HCT116 (cell line): ENCODE measurements at regions not wholly inside any gene's neighbourhood (a gene's known extent, or its start where the extent isn't known, plus 50 kb on each side); places are given as distances from the start of the nearest gene placed in this dataset.

ENCODE experiments used
- ATAC-seq: fragments of 200-7000 bp; cut with Tn5 transposase; 2 replicates; pipeline ENCODE4 v1.9.1; 2020; ENCODE audit warnings: mild to moderate bottlenecking, moderate library complexity
- BruUV-seq: library from RNA; stranded (reverse); fragments of 400-500 nt; replicated peaks from 2 replicates; lab custom pipeline; 2021; lab: Mats Ljungman, UMichigan
- CTCF ChIA-PET: fragments of 300-600 bp; sonication (Branson Sonifier 250); formaldehyde crosslinking; loops from one replicate; lab custom pipeline; 2021; ENCODE audit warnings: antibody characterized with exemption; lab: Charles Lee
- POLR2A ChIA-PET: fragments of 300-600, 350-600 bp; sonication (Branson Sonifier 250); formaldehyde crosslinking; loops from one replicate; lab custom pipeline; 2021; ENCODE audit warnings: antibody characterized with exemption; lab: Charles Lee
- RAD21 ChIA-PET, 2 experiments: fragments of 300-600 bp; sonication (Branson Sonifier 250); formaldehyde crosslinking; loops; one replicate each; lab custom pipeline; 2023; ENCODE audit warnings: low total read pairs in 2 of 2; ENCODE audit not compliant: uncharacterized antibody in 2 of 2, unreplicated experiment in 2 of 2, low non-redundant PET in 1 of 2; lab: Charles Lee
- DNase-seq: peaks from one replicate; pipeline ENCODE4 v3.0.0-alpha.2; 2010; ENCODE audit warnings: low read depth, low spot score
- H2AFZ ChIP-seq: fragments of 200-600 bp; shearing (Covaris generic), sonication (generic); 2 replicates; pipeline ENCODE4 v1.6.1; 2017; ENCODE audit warnings: low read depth, mixed run types, mixed read lengths, antibody characterized with exemption, low read length; ENCODE audit not compliant: poor library complexity, severe bottlenecking
- H3K27ac ChIP-seq: 2 replicates; pipeline ENCODE4 v1.5.1; 2012; ENCODE audit warnings: low read depth, low read length
- H3K27me3 ChIP-seq: fragments of 200-600 bp; sonication (generic); 2 replicates; pipeline ENCODE4 v1.6.1; 2016; ENCODE audit warnings: mixed run types, low read length, mixed read lengths; ENCODE audit not compliant: insufficient read depth
- H3K36me3 ChIP-seq, 2 experiments: fragments of 200-500 bp in 1 of 2; fragments of 200-600 bp in 1 of 2; sonication (Bioruptor generic) in 1 of 2; sonication (generic) in 1 of 2; 2 replicates each; pipeline versions ENCODE4 v1.5.1 to v1.6.1; 2014 to 2016; ENCODE audit warnings: low read length in 2 of 2, inconsistent platforms in 1 of 2, mixed read lengths in 1 of 2, mixed run types in 1 of 2; ENCODE audit not compliant: insufficient read depth in 2 of 2, control insufficient read depth in 1 of 2
- H3K4me1 ChIP-seq, 2 experiments: fragments of 200-600 bp in 1 of 2; sonication (generic) in 1 of 2; 2 replicates each; pipeline versions ENCODE4 v1.5.1 to v1.6.1; 2012 to 2017; ENCODE audit warnings: low read length in 2 of 2, inconsistent platforms in 1 of 2, mild to moderate bottlenecking in 1 of 2, mixed read lengths in 1 of 2, mixed run types in 1 of 2, moderate library complexity in 1 of 2; ENCODE audit not compliant: insufficient read depth in 2 of 2, control insufficient read depth in 1 of 2
- H3K4me2 ChIP-seq: fragments of 200-600 bp; sonication (generic); 2 replicates; pipeline ENCODE4 v1.6.1; 2017; ENCODE audit warnings: mixed run types, low read length, mixed read lengths
- H3K4me3 ChIP-seq, 2 experiments: fragments of 200-600 bp in 1 of 2; sonication (generic) in 1 of 2; replicated peaks in 1 of 2; 2 replicates each; pipeline ENCODE4 v1.5.1; 2011 to 2016; ENCODE audit warnings: low read length in 2 of 2, control low read depth in 1 of 2, low read depth in 1 of 2, mild to moderate bottlenecking in 1 of 2, mixed read lengths in 1 of 2, mixed run types in 1 of 2
- H3K79me2 ChIP-seq: fragments of 200-600 bp; sonication (generic); 2 replicates; pipeline ENCODE4 v1.6.1; 2017; ENCODE audit warnings: mild to moderate bottlenecking, mixed run types, low read length, moderate library complexity, mixed read lengths; ENCODE audit not compliant: insufficient read depth
- H3K9ac ChIP-seq: fragments of 200-600 bp; sonication (generic); 2 replicates; pipeline ENCODE4 v1.6.1; 2016; ENCODE audit warnings: low read length, mixed read lengths
- H3K9me2 ChIP-seq: fragments of 200-600 bp; sonication (generic), shearing (Covaris generic); 2 replicates; pipeline ENCODE4 v1.6.1; 2017; ENCODE audit warnings: mixed run types, mild to moderate bottlenecking, moderate library complexity; ENCODE audit not compliant: insufficient read depth
- H3K9me3 ChIP-seq, 2 experiments: fragments of 200-500 bp in 1 of 2; fragments of 200-600 bp in 1 of 2; sonication (Bioruptor generic) in 1 of 2; sonication (generic) in 1 of 2; 2 replicates each; pipeline ENCODE4 v1.6.1; 2014 to 2017; ENCODE audit warnings: low read length in 2 of 2, mixed read lengths in 2 of 2, inconsistent platforms in 1 of 2, low read depth in 1 of 2, mild to moderate bottlenecking in 1 of 2, mixed run types in 1 of 2, moderate library complexity in 1 of 2; ENCODE audit not compliant: control insufficient read depth in 1 of 2, insufficient read depth in 1 of 2
- H4K20me1 ChIP-seq: fragments of 200-600 bp; sonication (generic), shearing (Covaris generic); 2 replicates; pipeline ENCODE4 v1.6.1; 2017; ENCODE audit warnings: mixed run types, mild to moderate bottlenecking, moderate library complexity; ENCODE audit not compliant: insufficient read depth
- EZH2 ChIP-seq: fragments of 200-600 bp; sonication (generic); IDR thresholded peaks from 2 replicates; pipeline ENCODE4 v1.6.1; 2017; ENCODE audit warnings: antibody characterized with exemption, mixed run types
- EZH2phosphoT487 ChIP-seq: fragments of 200-600 bp; IDR thresholded peaks from 2 replicates; pipeline ENCODE4 v1.6.1; 2018; ENCODE audit warnings: antibody characterized with exemption, borderline replicate concordance
- JUND ChIP-seq: IDR thresholded peaks from 2 replicates; pipeline ENCODE4 v1.6.1; 2012
- MAX ChIP-seq: IDR thresholded peaks from 2 replicates; pipeline ENCODE4 v1.6.1; 2012
- POLR2A ChIP-seq: IDR thresholded peaks from 2 replicates; pipeline ENCODE4 v1.7.0; 2011; ENCODE audit warnings: borderline replicate concordance; ENCODE audit not compliant: insufficient read depth, insufficient read length; ENCODE audit errors: extremely low read depth
- POLR2AphosphoS5 ChIP-seq: IDR thresholded peaks from 2 replicates; pipeline ENCODE4 v1.6.1; 2011; ENCODE audit warnings: mild to moderate bottlenecking, low read depth, low read length, moderate library complexity
- SIN3A ChIP-seq: IDR thresholded peaks from 2 replicates; pipeline ENCODE4 v1.6.1; 2012; ENCODE audit warnings: low read depth
- YY1 ChIP-seq: IDR thresholded peaks from 2 replicates; pipeline ENCODE4 v1.6.1; 2011; ENCODE audit warnings: low read length, low read depth, moderate library complexity, mild to moderate bottlenecking; ENCODE audit not compliant: insufficient replicate concordance; ENCODE audit errors: extremely low read depth
- ZBTB33 ChIP-seq: IDR thresholded peaks from 2 replicates; pipeline ENCODE4 v1.6.1; 2011; ENCODE audit warnings: mild to moderate bottlenecking, low read length, moderate library complexity; ENCODE audit not compliant: insufficient replicate concordance; ENCODE audit errors: extremely low read depth
- intact Hi-C: fragments of 100-400 bp; cut with micrococcal nuclease; formaldehyde crosslinking; loops from 2 replicates; pipeline ENCODE4 v1.10.0; 2022
- TF ChIP-seq, protein P1 (sequence below): IDR thresholded peaks from 2 replicates; pipeline ENCODE4 v1.6.1; 2012; ENCODE audit warnings: low read depth

- intact Hi-C loops = loop anchor here (5.0 to 10.0 kb wide), 2 partner anchors 612 to 1205 kb away; partner anchors contain the start of gene BMP2
- Histone ChIP-seq H4K20me1 (no peaks in the 10 kb centered on the region), H3K4me2 (no peak overlapping the region), H3K27me3 (no peaks in the 10 kb centered on the region), H3K4me1 (no peaks in the 10 kb centered on the region), H3K9ac (no peak overlapping the region), H3K36me3 (no peaks in the 10 kb centered on the region), H3K4me3 (no peak overlapping the region), H3K27ac (no peak overlapping the region), H3K9me2 (no peaks in the 10 kb centered on the region), H2AFZ (no peak overlapping the region), H3K79me2 (no peaks in the 10 kb centered on the region), H3K9me3 (peaks cover 0 to 4% of the 10 kb centered on the region in 2 experiments; a peak in 2 of 4 replicates)
- POLR2A ChIA-PET = no interaction called here
- BruUV-seq = no TSS peak
- CTCF ChIA-PET = no interaction called here
- TF ChIP-seq EZH2 (no peak), SIN3A (no peak), JUND (no peak), POLR2AphosphoS5 (no peak), POLR2A (no peak), ZBTB33 (no peak), EZH2phosphoT487 (no peak), YY1 (no peak), MAX (no peak)
- TF ChIP-seq, protein P1, sequence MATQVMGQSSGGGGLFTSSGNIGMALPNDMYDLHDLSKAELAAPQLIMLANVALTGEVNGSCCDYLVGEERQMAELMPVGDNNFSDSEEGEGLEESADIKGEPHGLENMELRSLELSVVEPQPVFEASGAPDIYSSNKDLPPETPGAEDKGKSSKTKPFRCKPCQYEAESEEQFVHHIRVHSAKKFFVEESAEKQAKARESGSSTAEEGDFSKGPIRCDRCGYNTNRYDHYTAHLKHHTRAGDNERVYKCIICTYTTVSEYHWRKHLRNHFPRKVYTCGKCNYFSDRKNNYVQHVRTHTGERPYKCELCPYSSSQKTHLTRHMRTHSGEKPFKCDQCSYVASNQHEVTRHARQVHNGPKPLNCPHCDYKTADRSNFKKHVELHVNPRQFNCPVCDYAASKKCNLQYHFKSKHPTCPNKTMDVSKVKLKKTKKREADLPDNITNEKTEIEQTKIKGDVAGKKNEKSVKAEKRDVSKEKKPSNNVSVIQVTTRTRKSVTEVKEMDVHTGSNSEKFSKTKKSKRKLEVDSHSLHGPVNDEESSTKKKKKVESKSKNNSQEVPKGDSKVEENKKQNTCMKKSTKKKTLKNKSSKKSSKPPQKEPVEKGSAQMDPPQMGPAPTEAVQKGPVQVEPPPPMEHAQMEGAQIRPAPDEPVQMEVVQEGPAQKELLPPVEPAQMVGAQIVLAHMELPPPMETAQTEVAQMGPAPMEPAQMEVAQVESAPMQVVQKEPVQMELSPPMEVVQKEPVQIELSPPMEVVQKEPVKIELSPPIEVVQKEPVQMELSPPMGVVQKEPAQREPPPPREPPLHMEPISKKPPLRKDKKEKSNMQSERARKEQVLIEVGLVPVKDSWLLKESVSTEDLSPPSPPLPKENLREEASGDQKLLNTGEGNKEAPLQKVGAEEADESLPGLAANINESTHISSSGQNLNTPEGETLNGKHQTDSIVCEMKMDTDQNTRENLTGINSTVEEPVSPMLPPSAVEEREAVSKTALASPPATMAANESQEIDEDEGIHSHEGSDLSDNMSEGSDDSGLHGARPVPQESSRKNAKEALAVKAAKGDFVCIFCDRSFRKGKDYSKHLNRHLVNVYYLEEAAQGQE = no peak
- ATAC-seq = no peak
- DNase-seq = no peak
- RAD21 ChIA-PET = no interaction called here
Measured at GRCh38 chr20:7379621-7380220, 560.5 kb downstream of the HAO1 start.
